ENCODE measurements at regions not wholly inside any gene's neighbourhood (a gene's known extent, or its start where the extent isn't known, plus 50 kb on each side); places are given as distances from the start of the nearest gene placed in this dataset.

DNA sequence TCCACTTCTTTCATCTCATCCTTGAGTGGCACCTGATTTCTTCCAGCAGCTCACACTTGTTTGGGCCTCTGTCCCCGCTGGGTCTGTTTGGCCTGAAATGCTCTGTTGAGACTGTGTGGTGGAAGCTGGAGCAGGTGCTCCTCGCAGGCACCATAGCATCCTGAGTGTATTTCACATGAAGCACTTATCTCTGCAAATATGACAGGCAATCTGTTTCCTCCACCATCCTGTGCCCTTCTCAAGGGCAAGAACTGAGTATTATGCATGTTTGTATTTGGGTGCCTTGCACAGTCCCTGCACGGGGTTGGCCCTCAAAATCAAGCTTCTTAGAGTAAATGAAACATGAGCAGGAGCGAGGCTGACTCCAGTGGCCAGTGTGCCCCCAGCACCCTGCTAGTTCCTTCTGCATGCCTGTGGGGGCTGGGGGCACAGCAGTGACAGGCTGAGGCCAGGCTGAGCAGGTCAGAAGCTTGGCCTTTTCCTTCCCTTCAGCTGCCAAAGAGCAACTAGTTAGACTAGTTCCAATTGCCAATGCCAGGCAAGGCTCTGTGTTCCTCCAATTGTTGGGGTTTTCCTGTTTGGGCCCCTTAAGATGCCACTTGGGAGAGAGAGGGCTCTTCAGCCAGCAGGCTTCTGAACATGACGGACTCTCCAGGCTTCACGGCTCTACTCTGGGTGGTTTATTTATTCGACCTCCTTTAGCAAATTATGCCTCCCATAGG is 129.6 kb upstream of the ATP1A1 start:
- no peak for TF ChIP-seq CTCF (IDR thresholded peaks at IDR 0.05)
- no peak for TF ChIP-seq POLR2A (IDR thresholded peaks at IDR 0.05)
